GM21515 (cell line): ENCODE measurements at regions not wholly inside any gene's neighbourhood (a gene's known extent, or its start where the extent isn't known, plus 50 kb on each side); places are given as distances from the start of the nearest gene placed in this dataset.
"Not testable (repeated sequence)": the region's sequence is repeated elsewhere in the genome, so short reads cannot be mapped to it uniquely, and the experiment has no call there.

Experiments used
- ATAC-seq: cut with Tn5 transposase; IDR thresholded peaks from one replicate; pipeline ENCODE4 v1.9.1; 2021; ENCODE audit not compliant: unreplicated experiment

- ATAC-seq, result no peak
Observed at GRCh38 chr5:120304663-120305062, 159.4 kb upstream of the PRR16 start.

DNA sequence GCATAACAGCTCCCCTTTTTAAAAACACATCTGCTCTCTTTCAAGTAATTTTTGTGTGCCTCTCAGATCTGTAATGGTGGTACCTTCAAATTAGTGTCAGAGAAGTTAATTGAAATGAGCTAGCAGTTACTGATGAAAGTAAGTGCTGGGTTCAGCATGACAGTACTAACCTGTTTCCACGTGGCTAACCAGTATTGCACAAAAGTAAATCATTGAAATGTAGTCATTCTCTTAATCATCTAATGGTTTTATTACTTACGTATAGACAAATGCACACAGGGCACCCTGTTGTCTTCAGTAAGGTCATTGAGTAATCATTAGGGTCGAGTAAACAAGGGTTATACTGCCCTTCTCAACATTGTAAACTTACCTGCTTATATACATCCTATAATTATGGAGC is 157.8 kb upstream of the PRR16 start:
- ATAC-seq, result no peak

DNA sequence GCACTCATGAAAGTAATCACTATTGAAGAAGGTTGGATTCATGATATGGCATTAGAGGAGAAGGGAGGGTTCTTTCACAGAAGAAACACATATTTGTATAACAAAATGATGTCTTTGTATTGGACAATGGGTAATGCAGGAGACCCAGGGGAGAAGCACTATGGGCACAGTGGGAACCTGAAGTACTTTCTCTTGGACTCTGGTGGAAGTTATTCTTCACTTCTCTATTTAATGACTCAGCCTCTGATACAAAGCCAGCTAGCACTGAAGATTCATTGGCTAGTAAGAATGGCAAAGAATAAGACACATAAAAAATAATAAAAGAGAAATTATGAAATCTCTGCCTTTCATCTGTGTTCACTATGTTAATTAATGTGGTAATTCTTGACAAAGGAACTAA is 149.9 kb upstream of the PRR16 start:
- ATAC-seq, result no peak

DNA sequence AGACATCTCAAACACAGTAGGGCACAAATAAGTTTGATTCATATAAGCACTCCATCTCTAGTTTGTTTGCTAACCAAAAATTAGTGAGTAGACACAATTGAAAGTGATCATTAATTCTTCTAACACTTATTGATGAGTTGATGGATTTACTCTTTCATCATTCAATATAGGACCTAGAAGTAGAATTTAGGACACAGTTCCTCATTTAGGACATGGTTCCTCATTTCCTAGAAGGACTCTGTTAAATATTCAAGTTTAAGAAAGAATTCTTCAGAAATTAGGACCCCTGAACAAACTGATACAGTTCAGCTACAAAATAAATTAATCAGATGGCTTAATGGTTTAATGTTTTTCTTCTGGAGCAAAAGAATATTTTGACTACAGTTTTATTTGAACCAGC is 143.5 kb upstream of the PRR16 start:
- ATAC-seq, result no peak

- ATAC-seq, result no peak
Observed at GRCh38 chr5:120326651-120327050, 137.4 kb upstream of the PRR16 start.

DNA sequence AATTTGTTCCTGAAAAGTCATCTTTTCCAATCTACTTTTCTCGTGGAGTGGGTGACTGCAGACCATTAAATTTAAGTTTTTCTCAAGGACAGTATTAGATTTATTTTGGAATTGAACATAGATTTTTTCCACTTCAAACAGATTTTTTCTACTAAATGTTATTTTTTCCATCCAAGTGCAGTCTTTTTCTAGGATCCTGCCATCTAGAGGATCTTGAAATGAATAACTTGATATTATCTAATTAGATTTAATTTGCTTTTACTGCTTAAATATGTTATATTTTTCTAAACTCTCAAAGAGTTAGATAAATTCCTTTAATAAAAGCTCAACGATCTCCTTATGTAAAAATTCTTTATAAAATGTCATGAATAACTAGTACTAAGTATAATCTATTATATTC is 136.9 kb upstream of the PRR16 start:
- ATAC-seq, result no peak

GRCh38 chr5:120329095-120329494 is 135.0 kb upstream of the PRR16 start:
- ATAC-seq, result no peak

- ATAC-seq, result no peak
Observed at GRCh38 chr5:120330558-120330957, 133.5 kb upstream of the PRR16 start.

DNA sequence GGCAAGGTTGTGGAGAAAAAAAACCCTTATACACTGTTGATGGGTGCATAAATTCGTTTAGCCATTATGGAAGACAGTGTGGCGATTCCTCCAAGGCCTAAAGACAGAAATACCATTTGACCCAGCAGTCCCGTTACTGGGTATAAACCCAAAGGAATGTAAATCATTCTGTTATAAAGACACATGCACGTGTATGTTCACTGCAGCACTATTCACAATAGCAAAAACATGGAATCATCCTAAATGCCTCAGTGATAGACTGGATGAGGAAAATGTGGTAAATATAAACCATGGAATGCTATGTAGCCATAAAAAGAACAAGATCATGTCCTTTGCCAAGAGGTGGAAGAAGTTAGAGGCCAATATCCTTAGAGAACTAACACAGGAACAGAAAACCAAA is 119.9 kb upstream of the PRR16 start:
- no peak for ATAC-seq

- ATAC-seq, result no peak
Observed at GRCh38 chr5:120345947-120346346, 118.2 kb upstream of the PRR16 start.

DNA sequence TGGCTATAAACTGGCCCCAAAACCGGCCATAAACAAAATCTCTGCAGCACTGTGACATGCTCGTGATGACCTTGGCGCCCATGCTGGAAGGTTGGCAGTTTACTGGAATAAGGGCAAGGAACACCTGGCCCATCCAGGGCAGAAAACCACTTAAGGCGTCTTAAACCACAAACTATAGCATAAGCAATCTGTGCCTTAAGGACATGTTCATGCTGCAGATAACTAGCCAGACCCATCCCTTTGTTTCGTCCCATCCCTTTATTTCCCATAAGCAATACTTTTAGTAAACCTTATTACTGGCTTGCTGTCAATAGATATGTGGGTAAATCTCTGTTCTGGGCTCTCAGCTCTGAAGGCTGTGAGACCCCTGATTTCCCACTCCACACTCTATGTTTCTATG is 113.0 kb upstream of the PRR16 start:
- not testable (repeated sequence) for ATAC-seq

- no peak for ATAC-seq
Observed at GRCh38 chr5:120354126-120354525, 110.0 kb upstream of the PRR16 start.

- ATAC-seq, result no peak
Observed at GRCh38 chr5:120358949-120359348, 105.2 kb upstream of the PRR16 start.

DNA sequence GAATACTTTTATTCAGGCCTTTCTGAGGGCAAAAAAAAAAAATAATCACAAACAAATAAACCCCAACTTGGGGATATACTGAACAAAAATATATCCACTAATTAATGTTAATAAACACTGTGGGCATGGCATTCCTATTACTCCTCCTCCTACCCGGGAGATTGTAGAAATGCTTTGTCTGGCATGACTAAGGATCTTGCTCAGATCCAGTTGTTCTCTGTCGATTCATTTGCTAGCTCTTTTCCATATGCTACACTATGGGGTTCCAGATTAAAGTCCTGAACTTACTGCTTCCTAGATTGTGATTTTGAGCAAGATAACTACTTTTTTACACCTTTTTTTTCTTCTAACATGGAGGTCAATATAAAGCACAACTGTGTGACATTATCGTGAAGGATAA is 102.2 kb upstream of the PRR16 start:
- ATAC-seq, result no peak

GRCh38 chr5:120362426-120362825 is 101.7 kb upstream of the PRR16 start:
- no peak for ATAC-seq

DNA sequence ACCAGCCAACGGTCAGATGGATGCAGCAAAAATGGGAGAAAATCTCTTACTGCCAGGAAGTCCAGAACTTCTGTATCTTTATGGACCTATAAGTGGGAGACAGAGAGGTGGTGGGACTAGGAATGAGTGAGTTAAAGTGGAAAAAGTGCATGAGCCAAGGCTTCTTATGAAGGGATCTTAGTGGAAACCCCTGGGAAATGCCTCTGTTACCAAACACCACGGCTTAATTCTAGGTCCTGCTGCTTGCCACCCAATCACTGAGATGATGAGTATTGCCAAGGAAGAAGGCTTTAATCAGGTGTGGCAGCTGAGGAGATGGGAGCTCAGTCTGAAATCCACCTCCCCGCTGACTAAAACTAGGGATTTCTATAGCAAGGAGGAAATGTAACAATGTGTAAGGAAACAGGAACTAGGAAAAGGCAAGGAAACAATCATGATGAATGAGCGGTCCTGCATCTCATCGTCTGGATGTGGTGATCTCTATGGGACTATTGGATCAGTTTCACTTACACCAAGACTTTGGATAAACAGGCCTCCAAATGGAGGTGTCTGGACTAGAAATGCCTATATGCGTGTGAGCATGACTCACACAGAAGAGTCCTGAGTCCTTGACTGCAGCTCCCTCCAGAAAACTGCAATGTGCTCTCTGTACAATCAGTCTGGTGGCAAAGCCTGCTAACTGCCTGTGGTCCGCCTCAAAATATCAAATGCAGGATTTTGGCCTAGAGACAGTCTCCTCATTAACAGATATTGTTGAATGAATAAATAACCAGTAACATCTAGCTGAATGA is 98.2 kb upstream of the PRR16 start:
- no peak for ATAC-seq

DNA sequence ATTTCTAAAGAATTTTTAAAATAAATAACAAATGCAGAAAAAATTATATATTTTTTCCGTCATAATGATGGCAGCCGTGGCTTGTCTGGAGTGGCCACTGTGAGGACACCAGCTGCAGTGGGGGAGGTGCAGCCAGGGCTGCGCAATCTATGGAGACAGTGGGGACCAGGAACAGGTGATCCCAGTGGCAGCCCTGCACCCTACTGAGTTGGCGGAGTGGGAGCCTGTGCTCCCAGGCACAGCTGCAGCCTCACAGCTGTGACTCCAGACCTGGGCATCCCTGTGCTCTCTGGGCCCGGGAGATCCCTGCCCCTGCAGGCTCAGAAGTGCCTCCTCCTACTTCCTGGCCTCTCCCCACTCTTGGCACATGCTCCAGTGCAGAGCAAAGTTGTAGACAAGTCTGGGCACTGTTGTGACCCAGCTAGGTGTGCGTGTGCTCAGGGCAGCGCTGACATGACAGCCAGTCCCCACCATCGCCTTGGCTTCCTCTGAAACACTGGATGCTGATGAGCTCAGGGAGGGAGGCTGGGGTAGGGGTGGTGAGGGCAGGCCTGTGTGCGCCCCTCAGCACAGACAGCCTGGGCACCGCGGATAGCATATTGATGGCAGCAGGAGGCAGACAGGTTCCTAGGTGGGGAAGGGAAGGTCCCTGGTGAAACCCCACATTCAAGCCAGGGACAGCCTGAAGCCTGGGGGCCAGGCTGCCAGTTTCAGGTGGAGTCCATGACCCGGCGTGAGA is 96.0 kb upstream of the PRR16 start:
- ATAC-seq, result no peak

- no peak for ATAC-seq
Observed at GRCh38 chr5:120368923-120369715, 95.0 kb upstream of the PRR16 start.

- ATAC-seq, result no peak
Observed at GRCh38 chr5:120372899-120373298, 91.2 kb upstream of the PRR16 start.

DNA sequence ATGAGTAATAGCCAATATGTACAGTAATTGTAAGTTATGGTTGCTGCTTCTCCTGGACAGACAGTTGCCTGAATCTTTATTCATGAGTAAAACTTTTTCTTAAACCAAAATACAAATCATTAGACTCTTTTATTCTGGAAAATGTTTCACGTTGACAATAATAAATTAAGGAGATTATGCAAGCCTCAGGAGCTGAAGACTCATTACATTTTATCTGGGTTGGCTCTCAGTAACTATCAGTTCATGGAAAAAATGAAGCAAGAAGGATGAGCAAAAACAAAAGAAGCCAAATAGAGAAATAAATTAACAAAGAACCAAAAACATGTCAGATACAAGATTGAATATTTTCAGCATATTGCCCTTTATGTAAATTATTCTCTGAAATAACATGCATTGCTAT is 88.9 kb upstream of the PRR16 start:
- no peak for ATAC-seq

GRCh38 chr5:120380644-120381043 is 83.5 kb upstream of the PRR16 start:
- ATAC-seq, result no peak

- ATAC-seq, result no peak
Observed at GRCh38 chr5:120382833-120383232, 81.3 kb upstream of the PRR16 start.
